Cardiac fibroblast (primary cell): ENCODE measurements at regions not wholly inside any gene's neighbourhood (a gene's known extent, or its start where the extent isn't known, plus 50 kb on each side); places are given as distances from the start of the nearest gene placed in this dataset.

Experiments
- DNase-seq, 2 donors: peaks; one replicate each; pipeline versions ENCODE4 v3.0.0 to v3.0.0-alpha.2; 2010; ENCODE audit warnings: low read depth in 2 of 2
- H3K4me3 ChIP-seq, 2 donors: replicated peaks in 1 of 2; 1 replicate in 1 of 2; 2 replicates in 1 of 2; pipeline ENCODE4 v1.5.1; 2011; ENCODE audit warnings: low read depth in 2 of 2, low read length in 2 of 2, mild to moderate bottlenecking in 2 of 2, moderate library complexity in 1 of 2
- TF ChIP-seq, protein P1 (sequence below): IDR thresholded peaks from one replicate; pipeline ENCODE4 v1.5.1; 2011; ENCODE audit warnings: low read depth, mild to moderate bottlenecking, low read length, inconsistent platforms

GRCh38 chr3:25056803-25057351, 371.2 kb upstream of the RARB start:
- TF ChIP-seq, protein P1, sequence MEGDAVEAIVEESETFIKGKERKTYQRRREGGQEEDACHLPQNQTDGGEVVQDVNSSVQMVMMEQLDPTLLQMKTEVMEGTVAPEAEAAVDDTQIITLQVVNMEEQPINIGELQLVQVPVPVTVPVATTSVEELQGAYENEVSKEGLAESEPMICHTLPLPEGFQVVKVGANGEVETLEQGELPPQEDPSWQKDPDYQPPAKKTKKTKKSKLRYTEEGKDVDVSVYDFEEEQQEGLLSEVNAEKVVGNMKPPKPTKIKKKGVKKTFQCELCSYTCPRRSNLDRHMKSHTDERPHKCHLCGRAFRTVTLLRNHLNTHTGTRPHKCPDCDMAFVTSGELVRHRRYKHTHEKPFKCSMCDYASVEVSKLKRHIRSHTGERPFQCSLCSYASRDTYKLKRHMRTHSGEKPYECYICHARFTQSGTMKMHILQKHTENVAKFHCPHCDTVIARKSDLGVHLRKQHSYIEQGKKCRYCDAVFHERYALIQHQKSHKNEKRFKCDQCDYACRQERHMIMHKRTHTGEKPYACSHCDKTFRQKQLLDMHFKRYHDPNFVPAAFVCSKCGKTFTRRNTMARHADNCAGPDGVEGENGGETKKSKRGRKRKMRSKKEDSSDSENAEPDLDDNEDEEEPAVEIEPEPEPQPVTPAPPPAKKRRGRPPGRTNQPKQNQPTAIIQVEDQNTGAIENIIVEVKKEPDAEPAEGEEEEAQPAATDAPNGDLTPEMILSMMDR: no peak
- no peak for DNase-seq

DNA sequence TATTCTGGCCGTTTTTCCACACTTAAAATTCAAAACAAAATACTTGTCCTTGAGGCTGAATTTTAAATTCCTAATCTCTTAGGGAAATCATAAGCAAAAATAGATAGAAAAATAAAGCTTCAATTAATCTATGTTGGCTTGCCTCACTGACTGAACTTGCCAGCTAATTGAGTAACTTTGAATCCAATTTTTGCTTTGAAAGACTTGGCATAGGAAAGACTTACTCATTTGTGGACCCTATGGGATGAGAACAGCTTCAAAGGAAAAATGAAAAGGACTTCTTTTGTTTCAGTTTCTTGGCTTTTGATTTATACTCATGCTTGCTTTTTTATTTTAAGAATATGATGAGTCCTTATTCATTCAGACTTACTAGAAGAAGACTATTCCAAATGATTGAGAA, 370.7 kb upstream of the RARB start:
- TF ChIP-seq, protein P1: no peak
- H3K4me3 ChIP-seq: no peak overlapping the region
- DNase-seq: no peak

More at GRCh38 chr3:25056803-25057351, 371.2 kb upstream of the RARB start:
- H3K4me3 ChIP-seq: no peak overlapping the region

GRCh38 chr3:25064681-25065080, 363.4 kb upstream of the RARB start:
- no peak for DNase-seq
- TF ChIP-seq, protein P1: no peak
- H3K4me3 ChIP-seq: no peak overlapping the region

DNA sequence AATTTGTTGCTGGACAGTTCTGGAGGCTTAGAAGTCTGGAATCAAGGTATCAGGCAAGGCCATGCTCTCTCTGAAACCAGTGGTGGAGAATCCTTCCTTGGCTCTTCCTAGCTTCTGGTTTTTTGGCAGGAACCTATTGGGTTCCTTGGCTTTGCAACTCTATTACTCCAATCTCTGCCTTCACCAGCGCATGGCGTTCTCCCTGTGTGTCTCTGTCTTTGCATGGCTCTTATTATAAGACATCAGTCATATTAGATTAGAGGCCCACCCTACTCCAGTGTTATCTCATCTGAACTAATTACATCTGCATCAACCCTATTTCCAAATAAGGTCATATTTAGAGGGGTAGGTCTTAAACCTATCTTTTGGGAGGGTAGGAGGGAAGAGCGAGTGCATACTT, 358.1 kb upstream of the RARB start:
- DNase-seq: no peak
- H3K4me3 ChIP-seq: no peak overlapping the region
- TF ChIP-seq, protein P1: no peak

- DNase-seq: no peak
- TF ChIP-seq, protein P1: no peak
- H3K4me3 ChIP-seq: no peak overlapping the region
Measured at GRCh38 chr3:25071846-25072245, 356.2 kb upstream of the RARB start.

- no peak overlapping the region for H3K4me3 ChIP-seq
- no peak for DNase-seq
- TF ChIP-seq, protein P1: no peak
Measured at GRCh38 chr3:25073423-25073822, 354.6 kb upstream of the RARB start.

DNA sequence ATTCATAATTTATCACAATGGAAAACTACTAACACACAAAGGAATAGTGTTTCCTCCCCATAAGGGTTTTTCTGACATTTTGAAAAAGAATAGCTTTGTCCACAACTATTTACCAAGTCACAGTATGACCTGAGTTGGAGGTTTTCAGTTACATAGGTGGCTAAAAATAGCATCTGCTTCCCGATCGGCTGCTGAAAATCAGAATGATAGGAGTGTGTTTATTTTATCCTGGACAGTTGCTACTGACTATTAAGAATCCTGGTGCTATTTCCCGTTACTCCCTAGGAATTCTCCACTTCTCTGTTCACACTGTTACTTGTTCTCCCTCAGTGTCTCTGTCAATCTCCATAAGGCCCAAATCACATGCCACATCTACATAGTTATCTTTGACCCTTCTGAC, 353.9 kb upstream of the RARB start:
- no peak overlapping the region for H3K4me3 ChIP-seq
- TF ChIP-seq, protein P1: no peak
- no peak for DNase-seq
